ENCODE measurements at regions not wholly inside any gene's neighbourhood (a gene's known extent, or its start where the extent isn't known, plus 50 kb on each side); places are given as distances from the start of the nearest gene placed in this dataset.
"Not testable (repeated sequence)": the region's sequence is repeated elsewhere in the genome, so short reads cannot be mapped to it uniquely, and the experiment has no call there.

DNA sequence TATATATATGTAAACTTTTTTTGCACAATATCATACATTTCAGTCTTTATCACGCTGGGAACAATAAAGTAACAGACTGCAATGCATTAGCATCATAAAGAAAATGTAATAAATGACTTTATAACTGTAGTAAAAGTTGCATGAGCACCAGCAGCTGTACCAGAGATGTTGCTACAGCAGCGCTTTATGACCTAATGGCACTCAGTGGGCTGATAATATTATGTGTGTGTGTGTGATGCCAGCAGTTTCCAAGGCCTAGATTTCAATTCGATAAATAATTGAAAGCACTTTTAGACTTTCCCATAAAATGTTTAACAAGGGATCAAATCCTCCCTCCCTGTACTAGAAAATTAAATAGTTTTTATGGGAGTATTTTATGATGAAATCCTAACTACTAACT lies 367.6 kb upstream of the AGA start:
- no peak for DNase-seq

GRCh38 chr4:177810220-177810619 lies 368.0 kb upstream of the AGA start:
- DNase-seq = no peak

- DNase-seq = not testable (repeated sequence)
Measured at GRCh38 chr4:177818392-177818791, 376.2 kb upstream of the AGA start.

- no peak for DNase-seq
Measured at GRCh38 chr4:177826973-177827372, 384.7 kb upstream of the AGA start.

- DNase-seq = no peak
Measured at GRCh38 chr4:177841258-177841657, 399.0 kb upstream of the AGA start.

GRCh38 chr4:177853229-177853628 lies 411.0 kb upstream of the AGA start:
- no peak for DNase-seq

DNA sequence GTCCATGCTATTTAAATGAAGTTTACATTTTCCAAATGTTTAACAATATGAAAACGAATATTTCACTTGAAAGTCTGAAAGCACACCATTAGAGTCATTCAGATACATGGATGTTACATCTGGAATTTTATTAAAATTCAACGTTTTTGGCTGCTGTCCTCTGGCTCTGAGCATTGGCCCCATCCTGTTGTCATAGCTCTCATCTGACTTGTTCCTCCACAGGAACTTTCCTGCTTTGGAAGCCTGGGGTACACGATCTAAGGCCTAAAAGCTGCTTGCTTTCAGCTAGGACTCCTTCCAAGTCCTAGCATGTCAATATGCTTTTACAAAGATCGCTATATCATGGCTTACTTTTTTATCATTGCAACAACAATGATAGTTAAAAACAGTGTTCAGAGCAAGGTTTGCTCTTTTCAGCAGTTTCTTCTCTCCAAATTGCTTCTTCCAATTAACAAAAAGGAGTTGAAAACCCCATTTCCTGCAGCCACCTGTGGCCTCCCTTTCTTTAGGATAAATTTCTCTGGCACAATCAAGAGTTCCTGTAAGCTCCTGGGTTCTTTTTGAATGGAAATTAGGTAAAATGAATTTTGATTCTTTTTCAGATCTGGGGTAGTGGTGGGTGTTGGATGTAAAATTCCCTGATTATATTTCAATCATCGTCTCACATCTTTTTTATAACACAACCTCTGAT lies 413.4 kb upstream of the AGA start:
- DNase-seq = no peak

- no peak for DNase-seq
Measured at GRCh38 chr4:177860171-177860570, 417.9 kb upstream of the AGA start.

- DNase-seq = no peak
Measured at GRCh38 chr4:177861551-177862094, 419.4 kb upstream of the AGA start.

DNA sequence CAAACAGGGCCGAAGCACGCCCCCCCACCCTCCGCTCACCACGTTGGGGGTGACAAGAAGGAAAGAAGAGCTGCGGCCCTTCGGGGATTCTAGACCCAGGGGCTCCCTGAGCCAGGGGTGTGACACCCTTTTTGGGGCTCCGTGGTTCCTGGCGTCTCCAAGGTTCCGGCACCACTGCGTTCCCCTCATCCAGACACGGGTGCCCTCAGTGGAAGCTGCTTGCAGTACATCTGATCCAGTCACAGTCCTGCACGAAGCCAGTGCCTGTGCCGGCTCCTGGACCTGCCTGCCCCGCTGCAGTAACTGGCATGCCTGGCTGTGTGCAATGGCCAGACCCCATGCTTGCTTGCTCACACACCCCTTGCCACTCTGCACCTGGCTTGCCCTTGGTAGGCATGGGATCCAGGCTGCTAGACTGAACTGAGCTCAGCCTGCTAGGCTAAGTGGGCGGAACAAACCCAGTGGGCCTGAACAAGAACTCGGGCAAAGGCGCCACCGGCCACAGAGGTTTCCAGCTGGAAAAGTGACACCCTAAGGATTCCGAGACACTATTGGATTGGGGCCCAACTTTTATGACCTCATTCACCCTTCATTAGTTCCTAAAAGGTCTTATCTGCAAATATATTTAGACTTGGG lies 420.4 kb upstream of the AGA start:
- no peak for DNase-seq

- DNase-seq = no peak
Measured at GRCh38 chr4:177879851-177880250, 437.6 kb upstream of the AGA start.

- DNase-seq = no peak
Measured at GRCh38 chr4:177895136-177895535, 452.9 kb upstream of the AGA start.

GRCh38 chr4:177901786-177902185 lies 459.5 kb upstream of the AGA start:
- no peak for DNase-seq

DNA sequence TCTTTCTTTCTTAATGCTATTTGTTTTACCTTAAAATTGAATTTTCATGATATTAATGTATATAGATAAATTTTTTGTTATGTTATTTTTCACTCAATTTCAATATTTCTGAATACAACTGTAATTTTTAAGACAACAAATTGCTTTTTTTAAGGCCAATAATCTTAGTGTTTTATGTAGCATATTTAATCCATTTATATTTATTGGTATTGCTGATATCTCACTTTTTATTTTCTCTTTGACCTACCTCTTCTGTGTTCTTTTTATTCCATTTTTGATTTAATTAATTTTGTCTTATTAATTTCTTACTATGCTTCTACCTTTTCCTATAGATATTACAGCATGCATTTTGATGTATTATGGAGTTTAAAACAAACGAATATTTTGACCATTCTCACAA lies 460.1 kb upstream of the AGA start:
- DNase-seq = no peak

DNA sequence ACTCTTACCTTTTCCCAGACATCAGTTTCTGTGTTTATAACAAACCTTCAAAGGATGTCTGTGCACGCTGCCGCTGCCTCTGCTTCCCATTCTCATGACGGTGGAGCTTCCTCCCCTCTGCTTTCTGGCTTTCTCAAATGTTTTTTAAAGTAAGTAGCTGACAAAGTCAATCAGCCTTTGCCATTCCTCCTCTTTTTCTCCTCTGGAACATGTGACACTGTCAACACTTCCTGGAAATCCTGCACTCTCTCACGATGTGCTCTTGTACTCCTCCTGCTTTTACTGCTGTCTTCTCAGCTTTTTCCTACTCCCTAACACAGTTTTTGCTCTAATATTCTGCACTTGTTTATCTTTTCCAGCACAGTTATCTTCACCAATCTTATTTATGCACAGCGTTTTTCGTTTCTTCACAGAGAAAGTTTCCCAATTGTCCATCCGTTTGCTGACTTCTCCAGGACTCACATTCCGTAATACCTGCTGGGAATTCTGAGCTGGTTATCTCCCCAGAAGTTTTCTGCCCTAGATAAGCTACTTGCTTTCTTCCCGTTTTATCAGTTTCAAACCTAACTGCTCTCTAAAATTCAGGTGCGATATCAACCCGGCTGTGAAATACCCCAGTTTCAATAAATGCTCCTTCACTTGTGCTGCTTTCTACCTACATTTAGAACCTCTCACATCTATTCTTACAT lies 465.6 kb upstream of the AGA start:
- no peak for DNase-seq

GRCh38 chr4:177921715-177922114 lies 479.5 kb upstream of the AGA start:
- no peak for DNase-seq

- DNase-seq = no peak
Measured at GRCh38 chr4:177923888-177924287, 481.7 kb upstream of the AGA start.

DNA sequence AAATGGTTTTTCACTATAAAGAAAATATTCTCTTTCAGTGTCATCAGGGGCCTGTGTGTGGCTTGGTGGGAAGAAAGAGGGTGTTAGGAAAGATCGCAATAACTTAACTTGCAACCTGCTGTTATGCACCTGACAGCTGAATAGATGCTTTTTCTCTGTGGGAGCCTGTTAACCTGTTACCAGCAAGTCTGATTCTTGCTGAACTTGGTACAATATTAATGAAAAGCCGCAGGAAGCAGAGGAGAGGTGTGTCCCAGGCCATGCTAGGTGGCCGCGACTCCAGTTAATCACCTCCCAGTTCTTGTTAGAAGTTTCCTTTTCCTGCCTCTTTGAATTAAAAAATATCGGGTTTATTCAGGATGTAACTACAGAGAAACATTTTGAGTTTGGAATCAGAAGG lies 494.8 kb upstream of the AGA start:
- DNase-seq = no peak

- no peak for DNase-seq
Measured at GRCh38 chr4:177938226-177938625, 496.0 kb upstream of the AGA start.

GRCh38 chr4:177945268-177945667 lies 503.0 kb upstream of the AGA start:
- DNase-seq = no peak

- no peak for DNase-seq
Measured at GRCh38 chr4:177947607-177948006, 505.4 kb upstream of the AGA start.

GRCh38 chr4:177948853-177949252 lies 506.6 kb upstream of the AGA start:
- DNase-seq = no peak

GRCh38 chr4:177951026-177951425 lies 508.8 kb upstream of the AGA start:
- no peak for DNase-seq

DNA sequence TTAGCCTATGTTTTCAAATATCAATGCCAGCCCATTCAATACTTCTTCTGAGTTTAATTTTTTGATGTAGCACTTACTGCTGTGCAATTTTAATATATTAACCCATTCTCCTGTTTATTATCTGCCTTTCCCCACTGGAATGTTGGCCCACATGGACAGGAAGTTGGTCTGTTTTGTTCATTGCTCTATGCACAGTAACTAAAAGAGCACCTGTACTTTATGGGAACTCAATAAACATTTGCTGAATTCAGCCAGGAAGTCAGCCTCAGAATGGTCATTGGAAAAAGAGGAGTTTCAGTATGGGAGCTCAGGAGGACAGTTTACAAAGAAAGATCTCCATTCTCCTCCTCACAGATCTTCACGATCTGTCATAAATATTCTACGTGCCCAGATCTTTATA lies 510.5 kb upstream of the AGA start:
- no peak for DNase-seq

Measured in activated naive CD4-positive, alpha-beta T cell (primary cell).